Mucosa of descending colon (tissue), 3 donors: ENCODE measurements at regions not wholly inside any gene's neighbourhood (a gene's known extent, or its start where the extent isn't known, plus 50 kb on each side); places are given as distances from the start of the nearest gene placed in this dataset.
"Not testable (repeated sequence)": the region's sequence is repeated elsewhere in the genome, so short reads cannot be mapped to it uniquely, and the experiment has no call there.

ENCODE experiments used
- ATAC-seq: fragments of 200-7000 bp; cut with Tn5 transposase; one replicate; pipeline ENCODE4 v1.9.1; 2020; ENCODE audit warnings: mild to moderate bottlenecking, moderate library complexity
- DNase-seq, 3 donors: peaks; one replicate each; pipeline ENCODE4 v3.0.0-alpha.2; 2020
- H3K36me3 ChIP-seq: fragments of 200-600 bp; one replicate; pipeline ENCODE4 v1.8.0; 2021; ENCODE audit warnings: low read depth, mild to moderate bottlenecking
- H3K4me1 ChIP-seq: fragments of 200-600 bp; one replicate; pipeline ENCODE4 v1.8.0; 2021; ENCODE audit warnings: low read depth, mild to moderate bottlenecking
- H3K4me3 ChIP-seq: fragments of 200-600 bp; one replicate; pipeline ENCODE4 v1.8.0; 2021; ENCODE audit warnings: mild to moderate bottlenecking
- H3K9me3 ChIP-seq: fragments of 200-600 bp; one replicate; pipeline ENCODE4 v1.8.0; 2021; ENCODE audit warnings: mild to moderate bottlenecking
- CTCF ChIP-seq: fragments of 200-600 bp; IDR thresholded peaks from one replicate; pipeline ENCODE4 v1.8.0; 2022; ENCODE audit warnings: antibody characterized with exemption, mild to moderate bottlenecking
- intact Hi-C, 2 donors: fragments of 100-400 bp; cut with DNase I in 1 of 2; cut with micrococcal nuclease in 1 of 2; formaldehyde crosslinking; loops; one replicate each; pipeline versions ENCODE4 v1.11.0 to v1.11.1; 2022; cut with DNase I, micrococcal nuclease
- donor health status: DM: no; HTN: no; CAD: no; lungs with moderate emphysema.
- donor health status: DM: no; HTN: no; CAD: no.
- donor health status: DM: no; HTN: yes; CAD: no.

- intact Hi-C loops, result no loop called here
- DNase-seq (no peak), ATAC-seq (no peak)
- H3K36me3 ChIP-seq, result no peaks in the 10 kb centered on the region
- no peaks in the 10 kb centered on the region for H3K4me1 ChIP-seq
- no peak for TF ChIP-seq CTCF
- H3K9me3 ChIP-seq, result no peaks in the 10 kb centered on the region
- no peak overlapping the region for H3K4me3 ChIP-seq
These were observed 226.8 kb downstream of the AEBP2 start for GRCh38 chr12:19666070-19666469.

- TF ChIP-seq CTCF, result no peak
- Histone ChIP-seq H3K4me3 (no peak overlapping the region), H3K4me1 (no peaks in the 10 kb centered on the region), H3K36me3 (no peaks in the 10 kb centered on the region), H3K9me3 (no peaks in the 10 kb centered on the region)
- DNase-seq, result no peak
- ATAC-seq, result no peak
- intact Hi-C loops, result no loop called here
These were observed 230.5 kb downstream of the AEBP2 start for GRCh38 chr12:19669793-19670192.

GRCh38 chr12:19671695-19672094 is 232.4 kb downstream of the AEBP2 start:
- intact Hi-C loops, result no loop called here
- Histone ChIP-seq H3K4me3 (no peak overlapping the region), H3K9me3 (no peaks in the 10 kb centered on the region), H3K36me3 (no peaks in the 10 kb centered on the region), H3K4me1 (no peaks in the 10 kb centered on the region)
- no peak for TF ChIP-seq CTCF
- no peak for DNase-seq
- ATAC-seq, result no peak

- ATAC-seq, result no peak
- intact Hi-C loops, result no loop called here
These were observed 235.1 kb downstream of the AEBP2 start for GRCh38 chr12:19674437-19674836.

GRCh38 chr12:19675361-19675760 is 236.1 kb downstream of the AEBP2 start:
- H3K4me1 ChIP-seq, result no peaks in the 10 kb centered on the region
- no peaks in the 10 kb centered on the region for H3K9me3 ChIP-seq
- no peak for TF ChIP-seq CTCF
- DNase-seq, result no peak
- no peak overlapping the region for H3K4me3 ChIP-seq
- no peak for ATAC-seq
- intact Hi-C loops, result no loop called here
- H3K36me3 ChIP-seq, result no peaks in the 10 kb centered on the region

More at GRCh38 chr12:19674437-19674836, 235.1 kb downstream of the AEBP2 start:
- H3K36me3 ChIP-seq, result no peaks in the 10 kb centered on the region
- no peak for TF ChIP-seq CTCF
- no peak for DNase-seq
- H3K4me1 ChIP-seq, result no peaks in the 10 kb centered on the region
- no peaks in the 10 kb centered on the region for H3K9me3 ChIP-seq
- H3K4me3 ChIP-seq, result no peak overlapping the region

- H3K9me3 ChIP-seq, intact Hi-C loops: not testable (repeated sequence)
These were observed 239.2 kb downstream of the AEBP2 start for GRCh38 chr12:19678501-19678900.

More at GRCh38 chr12:19678501-19678900, 239.2 kb downstream of the AEBP2 start:
- H3K4me3 ChIP-seq, H3K4me1 ChIP-seq, DNase-seq, ATAC-seq, H3K36me3 ChIP-seq: not testable (repeated sequence)
